RPMI8226 (cell line): ENCODE measurements at regions not wholly inside any gene's neighbourhood (a gene's known extent, or its start where the extent isn't known, plus 50 kb on each side); places are given as distances from the start of the nearest gene placed in this dataset.
"Not testable (repeated sequence)": the region's sequence is repeated elsewhere in the genome, so short reads cannot be mapped to it uniquely, and the experiment has no call there.

Source experiments
- DNase-seq: peaks from one replicate; pipeline ENCODE4 v3.0.0-alpha.2; 2015

- DNase-seq: no peak
Observed at GRCh38 chr7:113775804-113776203, 143.0 kb downstream of the PPP1R3A start.

- no peak for DNase-seq
Observed at GRCh38 chr7:113775401-113775800, 143.4 kb downstream of the PPP1R3A start.

DNA sequence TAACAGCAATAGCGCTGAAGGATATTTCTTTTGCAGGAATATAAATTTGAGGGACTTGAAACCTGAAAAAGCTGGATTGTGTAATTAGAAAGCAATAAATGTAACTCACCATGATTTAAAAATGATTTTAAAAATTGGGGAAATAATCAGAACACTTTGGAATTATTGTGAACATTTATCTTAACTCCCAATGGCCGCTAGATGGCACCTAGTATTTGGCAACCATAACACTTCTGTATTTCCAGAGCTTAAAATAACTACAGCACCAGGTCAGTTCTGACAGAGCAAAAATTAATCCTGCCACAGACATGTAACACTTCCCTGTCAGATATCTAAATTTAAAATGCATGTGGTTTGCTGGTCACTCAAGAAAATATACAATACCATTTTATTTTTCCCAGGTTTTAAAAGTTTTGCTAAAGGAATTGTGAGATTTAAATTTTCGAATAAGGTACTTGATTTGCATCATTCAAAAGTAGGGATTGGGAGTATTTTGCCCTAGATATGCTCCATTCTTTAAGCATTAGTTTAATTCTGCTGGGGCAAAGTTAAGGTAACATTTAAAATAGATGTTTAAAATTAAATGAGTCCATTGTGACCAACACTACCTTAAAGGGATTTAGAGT, 144.5 kb downstream of the PPP1R3A start:
- DNase-seq: peak; percentile 84

DNA sequence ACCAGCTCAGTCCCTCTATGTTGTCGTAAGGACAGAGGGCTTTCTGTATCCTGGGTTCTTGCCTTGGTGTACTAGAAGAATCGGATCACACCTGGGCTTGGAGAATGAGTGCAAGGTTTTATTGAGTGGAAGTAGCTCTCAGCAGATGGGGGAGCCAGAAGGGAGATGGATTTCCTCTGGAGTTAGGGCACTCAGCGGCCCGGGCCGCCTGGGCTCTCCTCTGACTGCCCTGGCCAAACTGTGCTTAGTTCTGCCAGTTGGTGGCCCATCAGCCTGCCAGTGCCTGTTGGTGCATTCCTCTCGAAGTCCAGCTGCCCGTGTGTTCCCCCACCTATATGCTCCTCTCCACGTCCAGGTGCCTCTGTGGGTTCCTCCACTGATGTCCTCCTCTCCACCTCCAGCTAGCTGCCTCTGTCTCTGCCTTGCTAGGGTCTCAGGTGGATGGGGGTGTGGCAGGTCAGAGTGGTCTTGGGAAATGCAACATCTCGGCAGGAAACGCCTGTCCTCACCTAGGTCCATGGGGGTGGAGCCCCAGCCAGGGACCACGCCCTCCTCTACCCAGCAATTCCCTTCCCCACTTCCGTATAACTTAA, 148.6 kb downstream of the PPP1R3A start:
- DNase-seq: no peak

- DNase-seq: peak; percentile 53
Observed at GRCh38 chr7:113768387-113768786, 150.4 kb downstream of the PPP1R3A start.

- peak; percentile 65 for DNase-seq
Observed at GRCh38 chr7:113764401-113765035, 154.3 kb downstream of the PPP1R3A start.

GRCh38 chr7:113763226-113763625, 155.6 kb downstream of the PPP1R3A start:
- DNase-seq: no peak

DNA sequence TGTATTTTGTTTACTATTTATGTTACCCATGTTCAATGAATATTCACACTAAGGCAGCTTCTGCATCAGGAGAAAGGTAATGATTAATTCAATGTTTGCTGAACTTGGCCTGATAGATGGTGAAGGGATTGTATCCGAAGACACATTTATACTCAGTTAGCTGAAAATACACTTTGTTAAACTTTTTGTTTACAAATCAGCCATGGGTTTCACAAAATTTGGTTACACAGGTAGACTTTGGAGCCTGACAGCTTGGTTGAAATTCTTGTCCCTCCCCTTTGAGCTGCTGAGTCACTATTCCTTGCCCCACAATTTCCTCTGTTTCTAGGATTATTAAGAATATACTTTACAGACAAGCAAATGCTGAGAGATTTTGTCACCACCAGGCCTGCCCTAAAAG, 162.6 kb downstream of the PPP1R3A start:
- no peak for DNase-seq

- no peak for DNase-seq
Observed at GRCh38 chr7:113752689-113753088, 166.1 kb downstream of the PPP1R3A start.

- DNase-seq: no peak
Observed at GRCh38 chr7:113752289-113752688, 166.5 kb downstream of the PPP1R3A start.

GRCh38 chr7:113751547-113751946, 167.3 kb downstream of the PPP1R3A start:
- no peak for DNase-seq

DNA sequence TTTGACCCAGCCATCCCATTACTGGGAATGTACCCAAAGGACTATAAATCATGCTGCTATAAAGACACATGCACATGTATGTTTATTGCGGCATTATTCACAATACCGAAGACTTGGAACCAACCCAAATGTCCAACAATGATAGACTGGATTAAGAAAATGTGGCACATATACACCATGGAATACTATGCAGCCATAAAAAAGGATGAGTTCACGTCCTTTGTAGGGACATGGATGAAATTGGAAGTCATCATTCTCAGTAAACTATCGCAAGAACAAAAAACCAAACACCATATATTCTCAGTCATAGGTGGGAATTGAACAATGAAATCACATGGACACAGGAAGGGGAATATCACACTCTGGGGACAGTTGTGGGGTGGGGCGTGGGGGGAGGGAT, 170.4 kb downstream of the PPP1R3A start:
- DNase-seq: not testable (repeated sequence)

GRCh38 chr7:113742946-113743431, 175.8 kb downstream of the PPP1R3A start:
- peak; percentile 92 for DNase-seq

DNA sequence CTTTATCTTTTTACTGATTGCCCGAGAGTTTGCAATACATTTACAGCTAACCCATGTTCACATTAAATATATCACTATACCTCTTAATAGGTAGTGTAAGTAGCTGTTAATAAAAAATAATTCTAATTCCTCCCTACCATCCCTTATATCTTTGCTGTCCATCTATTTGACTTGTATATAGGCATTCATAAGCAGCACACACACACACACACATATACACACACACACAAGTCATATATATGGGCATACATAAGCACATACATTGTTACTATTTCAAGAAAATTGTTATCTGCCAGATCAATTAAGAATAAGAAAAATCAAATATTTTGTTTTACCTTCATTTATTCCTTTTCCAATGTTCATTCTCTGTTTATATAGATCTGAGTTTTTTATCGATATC, 176.4 kb downstream of the PPP1R3A start:
- DNase-seq: no peak

- DNase-seq: no peak
Observed at GRCh38 chr7:113731571-113731970, 187.2 kb downstream of the PPP1R3A start.

DNA sequence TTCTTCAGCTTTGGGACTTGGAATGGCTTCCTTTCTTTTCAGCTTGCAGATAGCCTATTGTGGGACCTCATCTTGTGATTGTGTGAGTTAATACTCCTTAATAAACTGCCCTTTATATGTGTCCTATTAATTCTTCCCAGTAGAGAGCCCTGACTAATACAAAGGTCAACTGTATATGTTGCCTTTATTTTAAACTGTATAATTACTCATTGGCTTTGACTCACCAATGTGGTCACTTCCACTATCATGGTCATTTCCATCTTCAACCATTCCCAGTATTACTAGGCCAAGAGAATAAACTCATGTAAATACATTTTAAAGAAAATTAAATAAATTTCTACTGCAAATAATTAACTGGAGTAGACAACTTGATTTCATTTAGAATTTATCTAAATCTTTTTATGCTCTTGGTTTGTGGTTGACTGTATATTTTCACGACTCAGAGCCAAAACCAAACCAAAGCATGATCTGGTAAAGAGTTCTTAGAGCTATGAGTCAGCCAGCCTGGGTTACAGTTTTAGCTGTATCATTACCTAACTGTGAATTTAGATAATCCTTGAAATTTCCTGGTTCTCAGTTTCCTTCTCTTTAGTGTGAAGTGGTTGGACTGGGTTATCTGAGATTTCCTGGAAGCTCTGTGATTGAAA, 188.4 kb downstream of the PPP1R3A start:
- DNase-seq: no peak

DNA sequence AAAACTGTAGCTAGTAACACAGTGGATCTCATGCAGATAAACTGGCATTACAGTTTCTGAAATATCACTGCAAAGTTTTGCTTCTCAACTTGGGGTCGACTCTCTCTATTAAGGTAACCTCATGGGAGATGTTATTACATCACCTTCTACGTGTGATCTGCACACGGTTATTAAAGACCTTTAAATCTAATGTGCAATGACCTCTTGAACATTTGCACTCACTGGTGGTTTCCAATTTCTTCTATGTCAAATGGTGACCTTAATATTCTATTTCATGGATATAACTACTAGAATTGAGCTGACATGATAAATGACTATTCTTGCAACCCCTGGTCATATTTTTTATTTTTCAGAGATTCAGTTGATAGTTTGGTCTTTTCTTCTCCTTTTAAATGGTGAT, 191.3 kb downstream of the PPP1R3A start:
- DNase-seq: no peak

DNA sequence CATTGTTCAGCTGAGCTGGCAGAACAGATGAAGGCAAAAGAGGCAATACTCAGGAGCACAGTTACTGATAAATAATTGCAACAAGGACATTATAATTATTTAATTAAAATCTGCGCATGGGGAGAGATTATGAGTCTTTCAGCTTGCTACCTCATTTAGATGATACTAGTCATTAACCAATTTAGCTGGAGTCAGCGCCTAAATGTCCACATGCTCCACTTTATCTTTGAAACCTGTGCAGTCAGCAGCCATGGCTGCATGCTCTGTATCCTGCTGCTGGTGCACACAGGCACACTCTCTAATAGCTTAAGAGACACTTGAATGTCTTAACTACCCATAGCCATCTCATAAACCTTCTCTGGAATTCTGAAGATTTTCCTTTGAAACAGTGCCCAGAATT, 196.8 kb downstream of the PPP1R3A start:
- DNase-seq: peak; percentile 54

GRCh38 chr7:113717739-113718138, 201.1 kb downstream of the PPP1R3A start:
- DNase-seq: no peak

DNA sequence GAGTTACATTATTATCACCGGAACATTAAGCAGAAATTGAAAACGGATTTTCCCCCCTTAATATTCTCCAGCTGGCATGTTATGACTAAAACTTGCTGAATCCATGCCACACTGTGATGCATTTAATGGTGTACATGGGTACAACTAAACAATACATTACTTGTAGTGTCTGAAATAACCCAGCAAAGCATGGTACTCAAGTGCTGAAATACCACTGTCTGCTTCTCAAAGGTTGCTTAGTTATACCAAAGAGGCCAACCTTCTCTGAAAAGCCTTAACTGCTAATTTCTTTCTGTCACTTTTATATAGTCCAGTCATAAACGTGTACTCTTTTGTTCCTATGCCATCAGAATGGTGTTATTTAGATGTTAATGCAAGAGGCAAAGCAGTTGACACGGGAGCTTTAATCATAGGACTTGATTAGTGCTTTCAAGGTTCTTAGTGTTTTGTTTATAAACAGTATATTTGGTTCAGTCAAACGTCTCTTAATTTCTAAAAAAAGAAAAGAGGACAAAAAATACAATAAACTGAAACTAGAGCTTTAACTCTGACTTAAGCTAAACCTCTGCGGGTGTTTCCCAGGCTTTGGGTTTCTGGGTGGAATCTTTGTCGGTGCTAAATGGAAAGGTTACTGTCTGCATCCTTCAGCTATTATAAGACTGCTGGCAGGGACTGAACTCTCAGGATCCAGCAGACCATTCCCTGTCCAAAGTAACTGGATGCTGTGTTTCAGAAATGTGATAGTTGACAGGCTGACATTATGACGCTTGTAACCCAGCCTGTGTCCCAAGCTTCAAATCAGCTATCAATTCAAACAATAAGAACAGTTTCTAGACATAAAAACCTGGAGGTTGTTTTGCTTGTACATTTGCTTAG, 202.6 kb downstream of the PPP1R3A start:
- DNase-seq: no peak

DNA sequence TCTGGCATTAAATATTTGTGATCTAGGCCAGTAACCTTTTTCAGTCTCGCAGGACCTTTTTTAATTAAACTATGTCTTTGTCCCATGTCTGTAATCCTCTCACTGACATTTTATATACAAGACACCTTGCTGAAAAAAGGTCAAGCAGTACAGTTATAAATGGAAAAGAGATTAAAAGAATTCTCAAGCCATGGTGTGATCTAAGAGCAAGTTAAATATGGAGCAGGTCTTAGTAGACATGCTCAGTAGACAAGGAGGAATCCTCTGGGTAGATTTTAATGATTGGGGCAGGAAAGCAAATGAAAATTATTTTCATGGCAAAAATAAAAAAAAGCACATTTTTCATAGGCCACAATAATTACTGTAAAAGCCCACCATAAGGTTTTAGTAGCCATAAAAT, 203.5 kb downstream of the PPP1R3A start:
- DNase-seq: no peak

DNA sequence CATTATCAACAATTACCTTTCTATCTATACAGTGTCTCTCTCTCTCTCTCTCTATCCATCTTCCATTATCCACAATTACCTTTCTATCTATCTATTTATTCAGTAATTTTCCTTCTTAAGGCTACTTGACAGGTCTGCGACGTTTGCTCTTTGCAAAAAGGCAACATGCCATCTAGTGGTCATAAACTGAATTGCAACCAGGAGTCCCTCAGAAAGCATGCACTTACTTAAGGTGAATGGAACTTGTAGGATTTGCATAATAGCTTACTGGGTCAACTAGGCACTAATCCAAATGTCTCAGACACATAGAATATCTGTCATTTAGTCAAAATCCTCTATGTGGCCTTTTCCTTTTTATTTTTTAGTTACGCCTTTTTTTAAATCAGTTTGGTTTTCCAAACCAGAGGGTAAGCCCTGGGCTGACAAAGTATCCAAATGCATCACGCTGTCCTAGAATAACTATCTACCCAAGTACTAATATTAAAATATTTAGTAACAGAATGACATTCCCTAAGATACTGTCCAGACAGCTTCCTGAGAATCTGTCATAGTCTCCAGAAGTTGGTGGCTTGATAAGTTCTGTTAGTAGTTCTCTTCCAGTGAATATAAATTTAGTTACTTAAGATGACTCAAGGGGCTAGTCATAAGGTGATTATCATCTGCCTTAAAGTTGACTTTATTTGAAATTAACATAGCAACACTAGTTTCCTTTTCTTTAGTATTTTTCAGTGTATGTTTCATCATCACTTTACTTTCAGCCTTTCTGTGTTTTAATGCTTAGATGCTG, 208.3 kb downstream of the PPP1R3A start:
- DNase-seq: peak; percentile 92
